ENCODE measurements at regions not wholly inside any gene's neighbourhood (a gene's known extent, or its start where the extent isn't known, plus 50 kb on each side); places are given as distances from the start of the nearest gene placed in this dataset.

GRCh38 chr22:26785932-26786331, 128.5 kb downstream of the MIAT start:
- H4K5ac ChIP-seq (ENCODE audit: insufficient read length, low read depth, low read length): no peak overlapping the region
- H4K91ac ChIP-seq (replicated peaks; ENCODE audit: insufficient read length, low read length): no peak overlapping the region
- no peaks in the 10 kb centered on the region for H3K79me2 ChIP-seq (ENCODE audit: control insufficient read depth in 1 of 2, insufficient read depth in 2 of 2, low read length in 2 of 2)
- H3K9ac ChIP-seq (replicated peaks in 1 of 4; ENCODE audit: extremely low read depth in 1 of 4, low read depth in 3 of 4, low read length in 3 of 4): no peak overlapping the region; a peak in 1 of 7 replicates
- H2BK5ac ChIP-seq (ENCODE audit: low read depth, low read length): no peak overlapping the region
- H3K79me1 ChIP-seq (ENCODE audit: low read depth, low read length): no peaks in the 10 kb centered on the region
- peaks cover 0 to 2% (median 0%) of the 10 kb centered on the region in 4 experiments; a peak in 2 of 7 replicates for H3K4me1 ChIP-seq (replicated peaks in 1 of 4; ENCODE audit: control insufficient read depth in 3 of 4, insufficient read depth in 4 of 4, low read length in 3 of 4)
- no peak overlapping the region for H3K18ac ChIP-seq (ENCODE audit: extremely low read depth, low read length)
- no peak overlapping the region for H3K56ac ChIP-seq (replicated peaks; ENCODE audit: insufficient read length, low read depth, low read length)
- H2BK15ac ChIP-seq (ENCODE audit: low read length): no peak overlapping the region
- ChIA-PET POLR2A (ENCODE audit: partially characterized antibody) (interaction anchor here (1.0 kb wide), 1 partner anchor 11 kb away, joined by 4 read pairs; no protein-coding TSS in a partner anchor), CTCF (ENCODE audit: partially characterized antibody) (interaction anchor here (1.1 to 2.2 kb wide), 5 partner anchors 10 to 30 kb away, joined by 3 to 7 read pairs (median 3); no protein-coding TSS in a partner anchor)
- H2AK5ac ChIP-seq (ENCODE audit: low read depth, low read length): no peak overlapping the region
- DNase-seq (ENCODE audit: low read depth in 1 of 2, low spot score in 2 of 2) (no peak), FAIRE-seq (no peak)
- no peak for TF ChIP-seq EGR1 (IDR thresholded peaks at IDR 0.05; ENCODE audit: borderline replicate concordance, low read depth, low read length)
- TF ChIP-seq SP4 (IDR thresholded peaks at IDR 0.05; ENCODE audit: low read length): no peak
- TF ChIP-seq TAF7 (optimal IDR thresholded peaks at IDR 0.05; ENCODE audit: borderline replicate concordance, low read depth, low read length): no peak
- no peak for TF ChIP-seq E2F6 (IDR thresholded peaks at IDR 0.05)
- TF ChIP-seq ATF2 (IDR thresholded peaks at IDR 0.05; ENCODE audit: low read length): no peak
- TF ChIP-seq POLR2AphosphoS5 (IDR thresholded peaks at IDR 0.05; ENCODE audit: low read depth, low read length): no peak
- TF ChIP-seq NANOG (IDR thresholded peaks at IDR 0.05; ENCODE audit: insufficient read depth, low read depth, low read length, poor library complexity, severe bottlenecking): no peak
- TF ChIP-seq KDM1A (IDR thresholded peaks at IDR 0.05; ENCODE audit: borderline replicate concordance, low read length): no peak
- TF ChIP-seq GABPA (IDR thresholded peaks at IDR 0.05; ENCODE audit: borderline replicate concordance, insufficient read depth, low read length): no peak
- no peak for TF ChIP-seq POU5F1 (IDR thresholded peaks at IDR 0.05; ENCODE audit: low read depth, low read length)
- no peak for TF ChIP-seq EP300 (IDR thresholded peaks at IDR 0.05; ENCODE audit: borderline replicate concordance in 1 of 2, low read depth in 2 of 2, low read length in 2 of 2)
- no peaks in the 10 kb centered on the region for H3K36me3 ChIP-seq (ENCODE audit: control insufficient read depth in 2 of 4, insufficient read depth in 4 of 4, low read length in 3 of 4)
- no peak overlapping the region for H2BK12ac ChIP-seq (ENCODE audit: low read depth, low read length)
- 84% methylated on average over 5 of the region's 5 CpGs; no CpG with 5 or more reads in 1 of the 2 experiments for WGBS, 2 experiments (ENCODE audit: extremely low coverage in 1 of 2, insufficient coverage in 1 of 2, insufficient read length in 1 of 2, insufficient replicate concordance in 2 of 2, low coverage in 1 of 2, low lambda C conversion rate in 2 of 2, missing lambda C conversion rate in 1 of 2)
- no peak overlapping the region for H2AFZ ChIP-seq (ENCODE audit: low read length)
- H2BK20ac ChIP-seq (ENCODE audit: low read length): no peak overlapping the region
- no peak overlapping the region for H3K14ac ChIP-seq (ENCODE audit: insufficient read length)
- no peak overlapping the region for H3K27ac ChIP-seq (ENCODE audit: low read depth, low read length)
- no peaks in the 10 kb centered on the region for H4K20me1 ChIP-seq (replicated peaks in 1 of 2; ENCODE audit: control insufficient read depth in 1 of 2, insufficient read depth in 2 of 2, low read length in 2 of 2)
- no peak overlapping the region for H2BK120ac ChIP-seq (replicated peaks; ENCODE audit: low read depth, low read length)
- H3K4me3 ChIP-seq (ENCODE audit: extremely low read depth in 1 of 4, insufficient read depth in 2 of 4, low read depth in 3 of 4, low read length in 4 of 4): no peak overlapping the region
- H3K4ac ChIP-seq (replicated peaks; ENCODE audit: insufficient read length, low read depth, low read length): no peak overlapping the region
- no peak overlapping the region for H4K8ac ChIP-seq (ENCODE audit: extremely low read depth, insufficient read depth, low read length)
- H3K23me2 ChIP-seq (ENCODE audit: low read depth, low read length): no peaks in the 10 kb centered on the region
- no peak overlapping the region for H3K4me2 ChIP-seq (ENCODE audit: insufficient read depth in 1 of 2, low read depth in 2 of 2, low read length in 2 of 2)
- peaks cover 0 to 3% (median 0%) of the 10 kb centered on the region in 4 experiments; a peak in 2 of 7 replicates for H3K27me3 ChIP-seq (replicated peaks in 1 of 4; ENCODE audit: control insufficient read depth in 3 of 4, extremely low read depth in 1 of 4, insufficient read depth in 3 of 4, low read length in 3 of 4)
- H3K9me3 ChIP-seq (ENCODE audit: insufficient read depth in 2 of 2, low read depth in 1 of 2, low read length in 1 of 2): no peaks in the 10 kb centered on the region
- no peak overlapping the region for H3K23ac ChIP-seq (ENCODE audit: insufficient read length)

Data from H1 (cell line).